Ovary (tissue), 7 donors: ENCODE measurements at regions not wholly inside any gene's neighbourhood (a gene's known extent, or its start where the extent isn't known, plus 50 kb on each side); places are given as distances from the start of the nearest gene placed in this dataset.

Experiments
- DNase-seq, 5 donors: peaks; one replicate each; pipeline ENCODE4 v3.0.0-alpha.2; 2019 to 2020
- H3K27ac ChIP-seq, 2 donors: fragments of 200-600 bp; one replicate each; pipeline versions ENCODE4 v1.5.1 to v1.8.0; 2019 to 2022
- H3K27me3 ChIP-seq: fragments of 200-600 bp; one replicate; pipeline ENCODE4 v1.8.0; 2022
- H3K36me3 ChIP-seq: fragments of 200-600 bp; sonication (generic); one replicate; pipeline ENCODE4 v1.5.1; 2019
- H3K4me1 ChIP-seq: one replicate; pipeline ENCODE4 v1.8.1; 2013; ENCODE audit warnings: mild to moderate bottlenecking, moderate library complexity; ENCODE audit not compliant: insufficient read depth
- H3K4me3 ChIP-seq: fragments of 200-600 bp; sonication (generic); one replicate; pipeline ENCODE4 v1.5.1; 2017
- H3K9me3 ChIP-seq, 2 donors: fragments of 200-600 bp in 1 of 2; sonication (generic) in 1 of 2; one replicate each; pipeline versions ENCODE4 v1.5.1 to v1.8.1; 2013 to 2019; ENCODE audit warnings: mild to moderate bottlenecking in 1 of 2, moderate library complexity in 1 of 2
- CTCF ChIP-seq, 3 donors: fragments of 450-650 bp in 2 of 3; fragments of 200-600 bp in 1 of 3; IDR thresholded peaks; one replicate each; pipeline versions ENCODE4 v1.5.1 to v1.8.0; 2016 to 2022; ENCODE audit warnings: antibody characterized with exemption in 3 of 3, mild to moderate bottlenecking in 1 of 3
- EP300 ChIP-seq: sonication (generic); formaldehyde crosslinking; IDR thresholded peaks from one replicate; pipeline ENCODE4 v1.6.1; 2017; ENCODE audit warnings: antibody characterized with exemption
- POLR2A ChIP-seq: fragments of 450-650 bp; IDR thresholded peaks from one replicate; pipeline ENCODE4 v1.6.1; 2017; ENCODE audit warnings: antibody characterized with exemption, mild to moderate bottlenecking, moderate library complexity
- WGBS, 3 donors: extraction: QIAGEN DNeasy Blood & Tissue Kit in 1 of 3; methylation state at CpG; one replicate each; pipeline versions ENCODE4 v1.1.5 to v1.1.7; 2013 to 2017; 5-methylcytosine and 5-hydroxymethylcytosine counted together
- intact Hi-C, 4 donors: fragments of 100-400 bp; cut with DNase I; formaldehyde crosslinking; loops; one replicate each; pipeline versions ENCODE4 v1.11.0 to v1.15.1; 2022 to 2023
- donor health status: DM: no; HTN: no; CAD: no; lungs with moderate emphysema.
- donor health status: DM: no; HTN: no; CAD: no.
- donor health status: Bipolar disorder and iron deficiency.
- donor health status: DM: no; HTN: no; CAD: no.
- donor health status: DM: yes; HTN: yes; CAD: no.

- no peaks in the 10 kb centered on the region for H3K27me3 ChIP-seq
- peaks cover 1% of the 10 kb centered on the region for H3K4me1 ChIP-seq
- WGBS, 3 donors = 80 to 85% (median 83%) methylated on average over 16 of the region's 16 CpGs
- DNase-seq = no peak
- TF ChIP-seq EP300 = no peak
- no peak for TF ChIP-seq CTCF (IDR thresholded peaks at IDR 0.05)
- TF ChIP-seq POLR2A = no peak
- no peak overlapping the region for H3K27ac ChIP-seq
- intact Hi-C loops = no loop called here
- no peaks in the 10 kb centered on the region for H3K9me3 ChIP-seq
- no peak overlapping the region for H3K4me3 ChIP-seq
- no peaks in the 10 kb centered on the region for H3K36me3 ChIP-seq
These were observed 181.6 kb upstream of the ALKAL2 start for GRCh38 chr2:469514-469913.

GRCh38 chr2:468648-469336 lies 180.9 kb upstream of the ALKAL2 start:
- WGBS, 3 donors = 11 to 21% (median 12%) methylated on average over 29 of the region's 29 CpGs
- intact Hi-C loops = no loop called here
- Histone ChIP-seq H3K9me3 (no peaks in the 10 kb centered on the region), H3K4me3 (no peak overlapping the region), H3K27me3 (no peaks in the 10 kb centered on the region), H3K4me1 (peaks cover 1% of the 10 kb centered on the region), H3K27ac (no peak overlapping the region), H3K36me3 (no peaks in the 10 kb centered on the region)
- no peak for TF ChIP-seq CTCF (IDR thresholded peaks at IDR 0.05)
- TF ChIP-seq POLR2A = no peak
- TF ChIP-seq EP300 = no peak
- DNase-seq = no peak

GRCh38 chr2:467892-468647 lies 180.2 kb upstream of the ALKAL2 start:
- no peak for DNase-seq
- no peak overlapping the region for H3K4me3 ChIP-seq
- no peaks in the 10 kb centered on the region for H3K36me3 ChIP-seq
- TF ChIP-seq POLR2A (no peak), EP300 (no peak), CTCF (IDR thresholded peaks at IDR 0.05) (no peak)
- H3K27me3 ChIP-seq = no peaks in the 10 kb centered on the region
- no peak overlapping the region for H3K27ac ChIP-seq
- WGBS, 3 donors = 1 to 3% (median 3%) methylated on average over 32 to 69 of the region's 69 CpGs
- H3K4me1 ChIP-seq = peaks cover 1% of the 10 kb centered on the region
- no peaks in the 10 kb centered on the region for H3K9me3 ChIP-seq
- intact Hi-C loops = no loop called here

GRCh38 chr2:467543-467891 lies 179.6 kb upstream of the ALKAL2 start:
- 33 to 42% (median 38%) methylated on average over 18 of the region's 18 CpGs for WGBS, 3 donors
- no peak overlapping the region for H3K27ac ChIP-seq
- H3K27me3 ChIP-seq = no peaks in the 10 kb centered on the region
- no peak overlapping the region for H3K4me3 ChIP-seq
- intact Hi-C loops = no loop called here
- no peaks in the 10 kb centered on the region for H3K9me3 ChIP-seq
- H3K36me3 ChIP-seq = no peaks in the 10 kb centered on the region
- no peak for DNase-seq
- H3K4me1 ChIP-seq = peaks cover 1% of the 10 kb centered on the region
- TF ChIP-seq CTCF (IDR thresholded peaks at IDR 0.05) = no peak
- TF ChIP-seq EP300 = no peak
- TF ChIP-seq POLR2A = no peak
